Colon (tissue), 2 donors: ENCODE measurements at regions not wholly inside any gene's neighbourhood (a gene's known extent, or its start where the extent isn't known, plus 50 kb on each side); places are given as distances from the start of the nearest gene placed in this dataset.

ENCODE experiments used
- FAIRE-seq: peaks from 2 replicates; lab custom pipeline; 2012; peaks lifted over from hg19 to GRCh38; lab: Jason Lieb, UNC
- donor health status: control.
- donor health status: control.

DNA sequence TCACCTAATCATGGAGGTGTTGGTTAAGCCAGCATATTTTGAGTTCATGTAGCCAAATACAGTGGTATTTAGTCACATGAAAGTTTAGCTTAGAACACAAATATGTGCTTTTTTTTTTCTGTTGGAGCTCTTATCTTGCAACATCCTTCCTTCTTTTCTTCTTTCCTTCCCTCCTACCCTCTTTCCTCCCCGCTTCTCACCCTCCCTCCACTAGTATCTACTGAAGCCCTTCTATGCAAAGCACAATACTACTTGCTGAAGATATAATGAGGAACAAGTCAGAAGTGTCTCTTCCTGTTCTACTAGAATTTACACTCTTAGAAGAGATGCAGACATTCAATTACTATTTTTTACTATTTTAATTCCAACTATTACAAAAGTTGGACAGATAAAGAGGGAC lies 105.0 kb upstream of the ITGA4 start:
- FAIRE-seq = no peak

DNA sequence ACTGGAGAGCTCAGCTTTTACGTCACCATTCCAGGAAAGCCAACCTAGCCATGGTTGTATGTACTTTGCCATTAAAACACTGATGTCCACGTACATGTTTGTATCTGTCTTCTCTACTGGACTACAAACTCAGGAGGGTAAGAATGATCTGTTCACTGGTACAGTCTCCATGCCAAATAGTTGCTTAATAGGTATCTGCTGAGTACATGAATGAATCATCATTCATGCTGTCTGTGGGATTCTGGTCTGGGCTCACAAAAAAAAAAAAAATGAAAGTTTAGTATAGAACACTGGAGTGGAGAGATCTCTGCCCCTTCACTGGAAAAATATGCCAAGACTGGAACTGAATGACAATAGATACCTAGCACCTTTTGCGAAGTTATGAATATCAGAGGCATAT lies 102.6 kb upstream of the ITGA4 start:
- FAIRE-seq = no peak

DNA sequence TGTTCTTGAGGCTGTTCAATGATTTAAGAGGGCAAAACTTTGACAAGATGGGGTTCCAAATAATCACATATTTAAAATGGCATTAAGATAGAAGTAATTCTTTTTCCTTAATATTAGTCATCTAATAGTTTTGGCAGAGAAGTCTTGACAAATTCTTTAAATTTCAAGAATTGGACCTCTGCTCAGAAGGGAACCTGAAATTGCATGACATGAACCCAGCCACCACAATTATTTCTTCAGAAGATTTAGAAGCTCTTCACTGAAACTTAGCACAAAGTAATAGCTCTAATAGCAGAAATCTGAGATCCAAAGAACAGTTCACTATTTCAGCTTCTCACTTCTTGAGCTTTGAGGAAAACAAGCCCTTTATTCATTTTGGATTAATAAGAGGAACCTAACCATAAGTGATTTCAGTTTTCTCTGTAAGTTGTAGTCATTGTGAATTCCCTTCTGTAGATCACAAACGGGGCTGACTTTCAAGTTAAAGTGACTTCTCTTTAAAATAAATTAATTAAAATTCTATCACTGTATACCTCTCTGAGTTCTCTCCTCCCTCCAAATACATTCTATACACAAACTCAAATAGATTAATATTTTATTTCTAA lies 100.6 kb upstream of the ITGA4 start:
- no peak for FAIRE-seq

DNA sequence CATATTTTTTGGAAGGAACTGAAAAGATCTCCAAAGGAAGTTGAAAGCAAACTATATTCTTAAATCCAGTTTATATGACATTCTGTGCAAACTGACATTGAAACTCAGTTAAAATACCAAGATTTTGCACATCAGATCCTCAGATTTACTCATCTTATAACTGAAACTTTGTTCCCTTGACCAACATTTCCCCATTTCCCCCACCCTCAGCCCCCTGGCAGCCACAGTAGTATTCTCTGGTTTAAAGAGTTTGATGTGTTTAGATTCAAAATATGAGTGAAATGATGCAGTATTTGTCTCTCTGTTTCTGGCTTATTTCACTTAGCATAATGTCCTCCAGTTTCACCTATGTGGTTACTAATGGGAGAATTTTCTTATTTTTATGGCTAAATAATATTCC lies 99.2 kb upstream of the ITGA4 start:
- no peak for FAIRE-seq

DNA sequence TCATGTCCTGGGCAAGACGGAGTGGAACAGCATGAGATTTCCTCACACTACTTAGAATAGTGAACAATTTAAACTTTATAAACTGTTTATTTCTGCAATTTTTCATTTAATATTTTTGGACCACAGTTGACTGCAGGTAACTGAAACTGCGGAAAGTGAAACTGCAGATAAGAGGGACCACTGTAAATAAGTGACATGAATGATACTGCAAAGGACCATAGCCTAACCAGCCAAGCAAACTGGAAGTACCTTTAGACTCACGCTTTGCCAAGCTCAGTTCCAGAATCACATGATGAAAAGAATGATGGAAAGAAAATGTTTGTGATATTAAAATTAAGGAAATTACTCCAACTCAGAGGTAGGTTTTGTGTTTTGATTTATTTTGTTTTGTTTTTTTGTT lies 94.6 kb upstream of the ITGA4 start:
- no peak for FAIRE-seq

DNA sequence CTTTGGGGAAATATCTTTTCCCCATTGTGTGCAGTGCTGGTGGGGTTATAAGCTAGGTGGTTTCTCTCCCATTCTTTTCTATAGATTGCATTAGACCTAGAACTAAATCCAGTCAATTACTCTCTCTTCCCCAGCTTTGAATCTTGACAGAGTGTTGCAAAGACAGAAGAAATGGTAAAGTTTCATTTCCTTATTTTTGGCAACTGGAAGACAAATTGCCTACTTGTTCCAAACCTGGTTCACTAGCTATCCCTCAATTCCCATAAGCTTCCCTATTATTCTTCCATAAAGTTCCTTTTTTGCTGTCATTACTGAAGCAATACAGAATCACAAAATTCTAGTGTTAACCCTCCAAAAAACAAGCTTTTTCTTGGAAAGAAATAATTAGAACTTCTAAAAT lies 94.0 kb upstream of the ITGA4 start:
- no peak for FAIRE-seq

DNA sequence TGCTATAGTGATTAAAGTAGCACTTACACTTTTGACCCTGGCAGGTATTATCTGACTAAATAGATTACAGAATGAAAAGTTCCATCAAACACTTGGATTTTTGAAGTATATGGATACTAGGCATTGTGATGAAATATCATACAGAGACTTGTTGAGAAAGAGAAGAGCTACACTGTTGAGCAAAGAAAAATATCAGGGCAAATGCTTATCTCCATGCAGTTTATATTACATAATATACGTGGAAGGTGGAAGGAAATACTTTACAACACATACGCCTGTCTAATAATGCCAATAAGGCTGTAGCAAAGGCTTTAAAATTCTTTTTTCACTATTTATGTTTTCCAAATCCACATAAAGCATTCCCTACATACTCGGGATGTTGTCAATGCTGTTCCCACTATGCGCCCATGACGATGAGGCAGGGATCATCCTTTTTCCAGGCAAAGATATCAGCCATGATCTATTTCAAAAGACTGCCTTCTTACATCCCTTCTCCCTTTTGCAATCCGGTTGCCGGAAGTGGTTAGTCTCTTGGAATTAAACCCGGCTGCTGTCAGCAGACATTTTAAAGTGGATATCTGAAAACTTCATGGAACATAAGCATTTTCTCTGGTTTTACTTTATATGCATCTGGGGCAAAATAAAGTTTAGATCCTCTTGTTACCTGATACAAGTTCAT lies 92.6 kb upstream of the ITGA4 start:
- no peak for FAIRE-seq

DNA sequence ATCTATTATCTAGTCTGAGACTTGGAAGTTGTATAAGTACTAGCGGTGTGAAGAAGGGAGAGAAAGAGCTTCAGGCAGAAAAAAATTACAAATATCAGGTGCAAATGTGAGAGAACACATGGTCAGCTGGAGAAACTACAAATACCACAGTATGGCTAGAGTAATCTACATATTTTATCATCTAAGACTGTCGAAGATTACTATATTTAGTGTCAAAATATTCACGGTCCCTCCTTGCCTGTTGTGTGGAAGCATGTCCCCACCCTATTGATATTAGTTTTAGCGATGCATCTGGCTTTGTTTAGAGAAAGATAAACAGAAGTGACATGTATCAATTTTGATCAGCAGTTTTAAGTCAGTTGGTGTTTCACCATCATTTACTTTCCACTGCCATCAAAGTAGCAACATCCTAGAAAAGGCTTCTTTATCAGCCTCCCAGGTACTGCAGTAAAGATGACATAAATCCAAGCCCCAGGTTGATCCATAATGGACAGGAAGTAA lies 90.5 kb upstream of the ITGA4 start:
- no peak for FAIRE-seq

DNA sequence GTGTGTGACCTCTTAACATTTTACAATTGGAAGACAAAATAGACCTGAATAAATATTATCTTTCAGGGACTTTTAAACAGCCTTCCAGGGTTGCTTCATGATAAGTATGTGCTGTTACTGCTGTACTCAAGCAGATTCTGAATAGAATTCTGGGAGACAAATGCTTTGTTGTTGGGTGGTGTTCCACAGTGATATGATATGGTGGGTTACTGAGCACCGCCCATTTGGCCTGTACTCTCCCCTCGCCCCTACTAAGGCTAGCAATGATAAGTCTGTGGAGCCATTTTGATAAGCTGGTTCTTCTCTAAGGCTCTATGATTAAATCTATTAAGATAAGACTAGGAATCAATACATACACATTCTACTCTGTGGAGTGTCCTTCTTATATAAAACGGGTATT lies 89.8 kb upstream of the ITGA4 start:
- no peak for FAIRE-seq

DNA sequence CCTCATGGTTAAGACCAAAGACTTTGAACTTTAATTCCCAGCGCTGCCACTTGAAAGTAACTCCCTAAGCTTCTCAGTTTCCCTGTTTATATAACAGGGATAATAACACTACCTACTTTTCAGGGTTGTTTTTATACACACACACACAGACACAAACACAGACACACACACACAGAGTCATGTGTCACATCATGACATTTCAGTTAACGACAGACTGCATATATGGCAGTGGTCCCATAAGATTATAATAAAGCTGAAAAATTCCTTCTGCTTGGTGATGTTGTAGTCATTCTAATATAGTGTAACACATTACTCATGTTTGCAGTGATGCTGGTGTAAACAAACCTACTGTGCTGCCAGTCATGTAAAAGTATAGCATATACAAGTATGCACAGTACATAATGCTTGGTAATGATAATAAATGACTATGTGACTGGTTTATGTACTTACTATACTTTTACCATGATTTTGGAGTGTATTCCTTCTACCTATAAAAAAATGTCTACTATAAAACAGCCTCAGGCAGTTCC lies 89.2 kb upstream of the ITGA4 start:
- FAIRE-seq = no peak

DNA sequence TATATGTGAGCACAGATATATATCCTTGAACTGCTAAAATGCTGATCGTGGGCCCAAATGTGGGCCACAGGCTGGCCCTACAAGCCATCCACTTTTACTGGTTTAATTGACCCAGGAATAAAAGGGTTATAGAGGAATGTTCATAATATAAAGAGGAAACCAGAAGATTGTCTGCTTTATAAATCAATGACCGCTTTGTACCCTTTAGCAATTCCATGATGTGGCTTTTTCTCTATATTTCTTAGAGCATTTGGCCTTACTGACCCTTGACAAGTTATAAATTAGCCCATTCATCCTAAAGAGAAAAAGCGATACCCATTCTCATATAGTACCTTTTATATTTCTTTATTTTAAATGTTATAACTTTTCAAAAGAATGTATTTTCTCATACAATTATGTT lies 87.1 kb upstream of the ITGA4 start:
- FAIRE-seq = no peak

DNA sequence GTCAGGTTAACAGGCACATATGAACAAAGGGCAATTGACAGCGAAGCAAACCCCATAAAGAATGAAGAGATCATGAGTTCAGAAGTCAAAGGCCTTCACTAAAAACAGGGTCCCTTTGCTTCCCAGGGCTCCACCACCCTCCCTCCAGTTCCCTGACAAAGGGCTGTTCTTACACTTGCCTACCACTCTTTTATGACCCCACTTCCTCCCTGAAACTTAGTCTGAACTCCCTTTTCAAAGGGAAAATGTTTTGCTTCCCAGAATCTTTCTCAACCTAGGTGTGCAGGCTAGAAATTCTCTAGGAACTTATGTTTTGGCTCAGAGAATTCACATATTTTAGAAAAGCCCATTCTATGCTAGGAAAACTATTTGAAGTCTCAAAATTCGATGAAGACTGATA lies 86.0 kb upstream of the ITGA4 start:
- no peak for FAIRE-seq

DNA sequence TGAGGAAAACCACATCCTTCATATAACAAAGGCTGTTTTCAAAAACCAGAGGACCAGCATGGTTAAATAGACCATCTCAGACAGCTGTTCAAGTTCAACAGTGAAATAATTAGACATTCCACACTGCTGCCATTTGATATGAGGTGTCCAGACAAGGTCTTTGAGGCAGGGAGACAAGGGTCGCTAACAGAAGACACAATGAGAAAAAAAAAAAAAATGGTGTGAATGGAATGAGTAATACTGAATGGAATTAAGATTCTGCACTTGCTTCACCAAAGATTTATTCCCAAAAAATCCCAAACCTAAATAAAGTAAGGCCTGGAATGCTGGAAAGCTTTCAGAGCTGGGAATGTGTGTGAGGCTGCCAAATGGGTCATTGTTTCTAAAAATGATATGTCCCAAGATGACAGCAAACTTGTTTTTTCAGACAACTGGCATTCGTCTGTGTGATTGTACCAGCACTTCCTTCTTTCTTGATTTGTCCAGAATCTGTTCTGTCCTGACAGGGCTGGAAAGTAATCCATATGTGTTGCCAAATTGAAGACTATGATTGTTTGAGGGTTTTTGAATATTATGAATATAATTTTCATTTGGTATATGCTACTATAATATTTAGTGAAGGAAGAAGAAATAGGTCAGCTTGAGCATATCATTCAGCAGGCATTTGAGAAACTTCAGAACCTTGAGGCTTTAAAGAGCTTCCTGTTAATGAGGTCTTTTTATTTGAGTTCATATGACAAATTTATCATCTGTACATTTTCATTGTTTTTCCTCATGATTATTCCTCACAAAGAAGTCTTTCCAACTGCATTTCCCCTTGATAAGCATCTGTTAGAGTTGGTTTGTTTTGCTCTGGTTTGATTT lies 85.2 kb upstream of the ITGA4 start:
- no peak for FAIRE-seq

DNA sequence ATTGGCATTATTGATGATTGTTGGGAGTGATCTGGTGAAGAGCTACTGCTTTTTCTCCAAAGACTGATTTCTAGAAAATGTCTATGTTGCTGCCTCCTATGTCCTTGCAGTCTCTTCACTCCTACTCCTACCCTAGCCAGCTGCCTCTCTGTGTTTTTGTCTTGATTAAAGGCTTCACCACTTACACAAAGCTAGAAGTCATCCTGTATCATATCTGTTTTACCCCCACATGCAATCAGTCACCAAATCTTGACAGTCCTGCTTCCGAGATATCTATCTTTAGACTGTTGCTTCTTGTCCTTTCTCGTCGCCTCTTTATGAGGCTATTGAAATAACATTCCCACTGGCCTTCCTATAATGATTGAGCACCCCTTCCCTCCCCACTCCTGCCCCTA lies 84.5 kb upstream of the ITGA4 start:
- FAIRE-seq = no peak

DNA sequence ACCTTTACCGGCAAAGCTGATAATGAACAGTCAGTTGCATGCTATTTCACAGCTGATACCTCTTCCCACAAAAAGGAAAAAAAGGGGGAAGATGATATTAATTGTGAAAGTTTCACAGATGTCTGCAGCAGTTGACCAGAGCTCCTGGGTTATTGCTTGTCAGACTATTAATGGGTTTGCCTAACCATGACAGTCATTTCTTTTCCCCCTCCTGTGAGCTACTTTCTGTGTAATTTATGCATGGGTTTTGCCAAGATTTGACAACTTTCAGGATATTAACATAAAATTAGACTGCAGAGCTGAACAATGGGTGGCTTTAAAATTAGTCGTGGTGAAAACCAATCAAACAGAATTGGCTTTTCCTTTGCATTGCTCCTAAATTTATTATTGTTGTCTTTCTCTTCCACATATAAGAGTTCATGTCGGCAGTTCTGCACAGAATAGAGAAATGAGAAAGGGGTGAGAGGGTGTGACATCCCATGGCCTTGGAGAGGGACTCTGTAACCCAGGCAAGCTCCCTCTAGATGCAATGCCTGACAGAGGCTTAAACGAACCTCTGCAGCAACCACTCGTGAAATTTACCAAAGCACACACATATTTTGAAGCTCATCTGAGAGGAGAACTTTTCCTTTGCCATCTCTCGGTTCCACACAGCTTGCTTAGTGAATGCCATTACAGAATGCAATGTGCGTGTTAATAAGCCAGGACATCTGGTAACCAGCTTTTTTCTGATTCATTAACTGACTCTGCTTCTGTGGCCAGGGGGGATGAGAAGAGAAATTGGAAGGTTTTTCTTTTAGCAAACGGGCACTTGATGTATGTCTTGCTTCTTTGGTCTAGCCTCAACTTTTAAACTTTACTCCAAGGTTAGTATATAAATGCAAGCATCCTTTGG lies 82.2 kb upstream of the ITGA4 start:
- FAIRE-seq = no peak

DNA sequence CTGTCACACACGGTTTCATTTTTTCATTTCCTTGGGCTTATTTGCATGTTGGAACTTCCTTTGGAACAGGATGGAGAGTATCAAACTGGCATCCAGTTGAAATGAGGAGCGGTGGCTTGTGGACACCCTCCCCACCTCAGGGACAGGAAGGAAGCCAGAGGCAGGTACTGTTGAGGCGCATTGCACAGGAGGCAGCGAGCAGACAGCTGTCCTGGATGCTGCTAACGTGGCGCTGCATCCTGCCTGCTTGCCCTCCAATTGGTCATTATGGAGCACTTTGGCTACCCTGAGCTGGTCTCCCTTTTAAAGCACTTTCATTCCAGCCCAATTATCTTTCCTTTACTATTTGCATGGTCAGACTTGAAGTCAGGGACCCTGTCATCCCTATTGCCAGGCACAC lies 80.7 kb upstream of the ITGA4 start:
- FAIRE-seq = no peak

DNA sequence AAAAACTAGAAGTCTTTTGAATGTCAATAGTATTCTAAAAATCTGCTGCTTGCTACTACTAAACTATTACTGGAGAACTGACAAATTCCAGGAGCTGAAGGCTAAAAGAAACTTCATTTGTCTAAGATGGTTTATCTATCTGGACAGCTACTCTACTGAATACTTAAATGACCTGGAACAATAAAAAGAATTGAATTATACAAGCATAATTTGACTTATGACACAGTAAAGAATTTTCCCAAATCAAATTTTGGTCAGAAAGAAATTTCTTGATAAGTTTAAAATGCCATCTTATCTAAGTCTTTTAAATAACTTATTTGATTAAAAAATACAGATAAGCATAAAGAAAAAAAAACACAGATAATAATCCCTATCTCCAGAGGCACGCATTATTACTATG lies 80.2 kb upstream of the ITGA4 start:
- peak; percentile 49 for FAIRE-seq

DNA sequence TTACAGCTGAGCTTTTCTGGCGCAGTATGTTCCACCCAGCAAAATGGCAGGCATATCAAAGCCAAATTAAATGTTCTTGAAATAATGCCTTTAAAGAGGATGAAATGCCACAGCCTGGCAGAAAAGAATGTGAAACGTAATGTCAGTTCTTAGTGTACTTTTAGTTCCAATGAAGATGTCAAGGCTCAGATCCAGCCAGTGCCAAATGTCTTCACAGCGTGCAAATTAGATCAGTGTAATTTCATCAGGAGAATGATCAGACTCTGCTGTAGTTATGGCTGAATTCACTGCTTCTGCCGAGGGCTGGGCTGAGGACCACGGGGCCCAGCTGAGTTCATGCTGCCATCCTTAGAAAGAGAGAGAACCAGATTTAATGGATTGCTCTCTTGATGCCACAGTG lies 78.7 kb upstream of the ITGA4 start:
- no peak for FAIRE-seq

DNA sequence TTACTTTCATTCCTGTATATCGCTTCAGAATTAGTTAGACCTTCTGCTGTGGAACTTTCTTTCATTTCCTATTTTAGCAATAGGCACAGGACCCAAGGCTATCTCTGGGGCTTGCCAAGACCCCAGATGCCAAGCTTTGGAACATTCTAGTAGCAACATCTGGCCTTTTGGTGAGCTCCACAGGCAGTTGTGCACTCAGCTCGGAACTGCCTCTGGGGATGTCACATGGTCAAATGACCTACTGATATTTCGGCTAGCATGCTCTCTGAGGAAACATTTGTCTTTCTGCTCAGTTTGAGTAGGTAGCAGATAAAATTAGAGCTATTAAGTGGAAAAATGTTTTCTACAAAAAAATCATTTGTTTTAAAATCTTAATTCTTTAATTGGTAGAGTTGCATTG lies 76.6 kb upstream of the ITGA4 start:
- no peak for FAIRE-seq

DNA sequence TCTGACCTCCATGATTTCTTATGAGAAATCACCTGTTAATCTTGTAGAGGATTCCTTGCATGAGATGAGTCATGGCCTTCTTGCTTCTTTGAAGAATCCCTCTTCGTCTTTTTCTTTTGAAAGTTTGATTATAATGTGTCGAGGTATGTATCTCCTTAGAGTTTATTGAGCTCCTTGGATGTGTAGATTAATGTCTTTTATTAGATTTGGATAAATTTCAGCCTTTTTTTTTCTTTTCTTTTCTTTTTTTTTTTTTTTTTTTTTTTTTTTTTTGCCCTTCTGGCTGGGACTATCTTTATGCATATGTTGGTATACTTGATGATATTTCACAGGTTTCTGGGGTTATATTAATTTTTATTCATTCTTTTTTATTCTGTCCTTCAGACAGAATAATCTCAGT lies 72.3 kb upstream of the ITGA4 start:
- no peak for FAIRE-seq

DNA sequence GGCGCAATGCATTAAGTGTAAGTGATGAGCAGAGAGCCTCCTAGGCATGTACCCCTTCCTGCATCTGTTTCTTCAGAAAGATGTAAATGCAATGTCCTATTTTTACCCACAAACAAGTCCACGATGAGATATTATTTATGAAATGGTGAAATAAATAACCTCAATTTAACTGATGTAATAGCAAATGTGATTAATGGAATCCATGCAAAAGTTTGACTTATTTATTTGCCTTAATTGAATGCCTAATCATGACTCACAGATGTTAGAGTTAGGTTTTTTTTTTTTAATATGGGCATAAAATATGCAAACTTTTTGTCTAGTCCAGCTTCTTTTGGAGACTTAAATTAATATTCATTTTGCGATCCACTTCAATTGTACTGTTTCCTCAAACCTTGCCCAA lies 67.7 kb upstream of the ITGA4 start:
- no peak for FAIRE-seq

DNA sequence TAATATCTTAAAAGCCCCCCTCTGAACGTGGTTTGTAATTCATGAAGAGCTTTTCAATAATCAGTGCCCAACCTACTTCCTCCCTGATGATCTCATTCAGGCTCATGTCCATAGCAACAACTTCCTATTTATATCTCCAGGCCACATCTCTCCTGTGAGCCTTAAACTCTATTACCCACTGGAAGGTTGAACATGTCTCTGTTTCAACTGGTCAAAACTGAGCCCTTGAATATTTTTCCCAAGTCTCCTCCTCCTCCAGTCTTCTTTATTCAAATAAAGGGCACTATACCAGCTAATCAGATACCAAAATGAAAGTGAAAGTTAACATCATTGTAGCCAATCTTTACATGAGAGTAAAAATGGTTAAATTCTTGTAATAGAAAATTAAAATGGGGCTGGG lies 63.7 kb upstream of the ITGA4 start:
- FAIRE-seq = no peak
